KBM-7 (cell line): ENCODE measurements at regions not wholly inside any gene's neighbourhood (a gene's known extent, or its start where the extent isn't known, plus 50 kb on each side); places are given as distances from the start of the nearest gene placed in this dataset.

Experiments
- DNase-seq: peaks from one replicate; pipeline ENCODE4 v3.0.0-alpha.2; 2015
- in situ Hi-C: fragments of 300-500 bp; cut with MboI; formaldehyde crosslinking; loops from 2 replicates; pipeline ENCODE4 v1.14.3; 2020; ENCODE audit warnings: low sequenced_read_pairs, low pct_unique_long_range_greater_than_20kb, mixed read lengths

DNA sequence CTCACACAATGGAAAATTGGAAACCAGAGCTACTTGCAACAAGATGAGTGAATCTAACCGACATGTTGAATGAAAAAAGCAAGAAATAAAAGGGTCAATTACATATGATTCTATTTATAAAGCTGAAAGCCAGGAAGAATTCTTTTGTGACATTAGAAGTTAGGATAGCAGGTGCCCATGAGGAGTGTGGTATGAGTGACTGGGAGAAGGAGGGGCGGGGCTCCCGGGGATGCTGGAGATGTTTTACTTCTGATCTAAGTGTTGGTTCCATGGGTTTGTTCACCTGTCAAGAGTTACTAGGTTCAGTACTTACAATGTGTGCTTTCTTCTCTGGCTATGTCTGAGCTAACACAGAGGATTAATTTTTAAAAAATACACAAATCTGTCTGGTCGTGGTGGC is 60.8 kb downstream of the NSMCE3 start:
- DNase-seq: no peak
- in situ Hi-C loops: no loop called here

DNA sequence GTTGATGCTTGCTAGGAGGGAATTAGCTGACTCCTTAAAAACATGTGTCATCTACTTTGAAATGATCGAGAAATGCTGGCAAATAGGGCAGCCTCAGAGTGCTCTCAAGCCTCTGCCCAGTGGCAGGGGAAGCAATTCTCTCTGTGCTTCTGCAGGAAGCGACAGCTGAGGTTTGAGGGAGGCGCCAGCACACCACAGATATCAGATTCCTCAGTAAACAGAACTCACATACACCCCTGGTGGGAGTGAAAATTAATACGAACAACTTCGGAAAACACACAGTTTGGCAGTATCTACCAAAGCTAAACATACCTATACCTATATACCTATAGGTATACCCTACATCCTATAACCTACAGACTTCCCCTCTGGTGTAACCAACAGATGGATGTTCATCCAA is 61.3 kb downstream of the NSMCE3 start:
- peak; percentile 26 for DNase-seq
- in situ Hi-C loops: no loop called here

DNA sequence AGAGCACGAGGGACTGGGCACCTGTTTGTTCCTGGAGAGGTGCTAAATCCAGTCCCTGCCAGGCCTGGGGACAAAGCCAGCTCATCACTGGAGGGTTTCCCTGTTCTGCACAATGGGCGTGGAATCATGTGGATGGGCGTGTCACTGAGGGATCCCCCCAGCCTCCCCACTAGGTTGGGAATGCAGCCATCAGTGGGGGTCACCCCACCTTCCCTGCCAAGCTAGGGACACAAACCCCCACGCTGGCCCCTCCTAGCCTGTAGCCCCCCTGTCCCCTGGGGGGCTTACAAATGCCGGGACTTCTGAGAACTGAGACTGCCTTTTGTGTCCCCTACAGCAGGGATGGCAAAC is 61.9 kb downstream of the NSMCE3 start:
- in situ Hi-C loops: no loop called here
- no peak for DNase-seq

DNA sequence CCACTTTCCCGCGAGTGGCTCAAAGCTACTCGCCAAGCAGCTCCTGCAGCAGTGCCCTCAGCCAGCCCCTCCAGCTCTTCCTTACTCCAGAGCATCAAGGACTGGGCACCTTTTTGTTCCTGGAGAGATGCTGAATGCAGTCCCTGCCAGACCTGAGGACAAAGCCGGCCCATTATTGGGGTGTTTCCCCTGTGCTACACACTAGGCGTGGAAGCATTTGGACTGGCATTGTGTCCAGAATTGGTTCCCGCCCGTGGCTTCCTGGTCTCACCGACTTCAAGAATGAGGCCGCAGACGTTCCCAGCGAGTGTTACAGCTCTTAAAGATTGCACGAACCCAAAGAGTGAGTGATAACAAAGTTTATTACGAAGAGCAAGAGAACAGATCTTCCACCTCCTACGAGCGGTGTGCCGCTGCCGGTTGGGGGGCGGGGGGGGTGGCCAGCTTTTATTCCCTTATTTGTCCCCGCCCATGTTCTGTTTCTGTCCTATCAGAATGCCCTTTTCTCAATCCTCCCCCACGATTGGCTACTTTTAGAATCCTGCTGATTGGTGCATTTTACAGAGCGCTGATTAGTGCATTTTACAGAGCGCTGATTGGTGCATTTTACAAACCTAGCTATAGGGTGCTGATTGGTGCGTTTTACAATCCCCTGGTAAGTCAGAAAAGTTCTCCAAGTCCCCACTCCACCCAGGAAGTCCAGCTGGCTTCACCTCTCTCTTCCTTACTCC is 62.4 kb downstream of the NSMCE3 start:
- no peak for DNase-seq
- in situ Hi-C loops: no loop called here

DNA sequence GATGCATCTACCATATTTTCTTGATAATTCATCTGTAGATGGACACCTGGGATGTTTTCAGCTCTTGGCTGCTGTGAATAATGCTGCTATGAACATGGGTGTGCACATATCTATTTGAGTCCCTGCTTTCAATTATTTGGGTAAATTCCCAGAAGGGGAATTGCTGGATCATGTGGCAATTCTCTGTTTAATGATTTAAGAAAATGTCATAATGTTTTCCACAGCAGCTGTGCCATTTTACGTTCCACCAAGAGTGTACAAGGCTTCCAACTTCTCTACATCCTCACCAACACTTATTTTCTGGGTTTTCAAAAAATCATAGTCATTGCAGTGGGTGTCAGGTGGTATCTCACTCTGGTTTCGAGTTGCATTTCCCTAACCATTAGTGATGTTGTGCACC is 64.4 kb downstream of the NSMCE3 start:
- in situ Hi-C loops: no loop called here
- no peak for DNase-seq

DNA sequence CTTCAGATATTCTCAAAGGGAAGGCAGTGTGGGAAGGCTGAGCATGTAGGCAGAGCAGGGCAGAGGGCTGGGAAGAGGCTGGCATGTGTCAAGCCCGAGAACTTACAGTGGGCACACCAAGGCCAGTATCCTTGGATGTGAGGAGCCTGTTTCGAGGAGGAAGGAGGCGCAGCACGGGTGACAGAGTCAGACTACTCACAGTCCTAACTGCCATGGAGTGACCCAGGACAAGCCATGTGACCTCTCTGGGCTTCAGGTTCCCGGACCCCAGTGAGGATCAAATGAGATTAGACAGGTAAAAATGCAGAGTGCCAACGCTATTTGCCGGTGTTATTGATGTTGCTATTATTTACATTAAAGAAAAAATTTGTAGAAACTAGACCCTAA is 65.3 kb downstream of the NSMCE3 start:
- no peak for DNase-seq
- in situ Hi-C loops: no loop called here

DNA sequence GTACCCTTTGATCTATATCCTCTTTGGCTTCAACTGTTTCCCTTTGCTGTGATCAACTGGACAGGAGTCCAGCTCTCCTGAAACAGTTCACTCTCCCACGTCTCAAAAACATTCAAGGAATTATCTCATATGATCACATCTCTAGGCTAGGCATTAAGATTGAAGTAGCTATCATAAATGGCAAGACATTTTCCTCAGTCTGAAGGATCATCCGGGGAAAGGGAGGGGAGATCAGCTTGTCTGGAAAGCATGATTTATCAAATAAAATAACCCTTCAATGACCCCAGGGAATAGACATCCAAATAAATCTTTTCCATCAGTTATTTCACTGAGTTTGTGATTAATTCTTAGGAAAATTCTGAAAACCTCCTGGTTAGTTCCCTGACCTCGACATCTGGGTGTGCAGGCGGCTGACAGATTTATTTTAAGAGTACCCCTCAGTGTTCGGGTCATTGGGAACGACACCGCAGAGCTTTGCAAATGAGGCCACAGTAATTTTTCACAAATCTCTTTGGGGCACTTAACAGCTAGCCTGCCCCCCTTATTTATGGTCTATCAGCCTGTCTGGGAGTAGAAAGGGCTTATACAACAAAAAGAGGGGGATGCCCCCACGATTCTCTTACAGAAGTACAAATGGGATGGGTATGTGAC is 65.8 kb downstream of the NSMCE3 start:
- in situ Hi-C loops: no loop called here
- no peak for DNase-seq

DNA sequence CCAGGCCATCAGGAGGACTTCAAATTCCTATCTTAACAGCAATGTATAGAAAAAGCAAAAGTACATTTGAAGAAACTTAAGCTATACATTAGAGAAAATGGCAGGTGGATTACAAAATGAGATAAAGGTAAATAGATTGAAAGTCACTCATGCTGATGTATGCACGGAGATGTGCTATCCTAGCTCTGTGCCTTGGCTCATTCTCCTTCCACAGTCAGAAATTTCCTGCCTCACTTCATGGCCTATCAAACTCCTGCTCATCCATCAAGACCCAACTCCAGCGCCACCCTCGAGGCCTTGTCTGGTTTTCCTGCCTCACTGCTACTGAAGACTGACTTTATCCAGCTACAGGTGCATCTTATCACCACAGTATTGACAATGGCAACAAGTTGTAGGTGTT is 72.9 kb downstream of the NSMCE3 start:
- no peak for DNase-seq
- in situ Hi-C loops: no loop called here

DNA sequence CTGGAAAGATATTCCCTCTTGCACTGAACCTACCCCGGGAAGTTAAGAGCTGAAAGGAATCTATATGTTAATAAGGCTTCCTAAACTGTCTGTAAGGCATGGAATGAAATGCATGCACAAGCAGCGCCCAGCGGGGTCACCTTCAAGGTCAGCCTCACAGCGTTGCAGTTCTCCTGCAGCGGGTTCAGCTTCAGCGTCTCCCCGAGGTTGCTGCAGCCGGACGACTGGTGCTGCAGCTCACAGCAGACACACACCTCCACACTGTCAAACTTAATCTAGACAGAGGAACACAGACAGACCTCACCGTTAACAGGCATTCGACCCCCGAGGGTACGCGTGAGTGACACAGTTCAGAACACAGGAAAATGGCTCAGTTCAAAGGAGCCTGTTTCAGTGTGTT is 73.3 kb downstream of the NSMCE3 start:
- DNase-seq: no peak
- in situ Hi-C loops: no loop called here

DNA sequence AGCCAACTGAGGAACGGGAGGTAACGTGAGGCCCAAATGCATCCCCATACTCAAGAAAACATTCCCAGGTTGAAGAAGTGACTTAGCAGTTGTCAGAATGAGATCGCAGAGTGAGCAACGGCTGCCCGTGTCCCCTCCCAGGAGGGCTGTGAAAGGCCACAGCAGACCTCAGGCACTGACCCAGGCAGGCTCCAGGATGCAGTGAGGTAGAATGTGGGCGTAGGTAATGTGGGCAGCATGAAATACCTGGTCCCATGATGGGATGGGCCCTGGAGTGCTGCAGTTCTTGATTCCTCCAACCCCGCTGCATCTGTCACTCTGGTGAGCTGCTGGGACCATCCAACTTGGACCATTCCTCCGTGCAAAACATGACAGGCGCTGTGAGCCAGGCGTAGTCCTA is 74.8 kb downstream of the NSMCE3 start:
- no peak for DNase-seq
- in situ Hi-C loops: no loop called here

DNA sequence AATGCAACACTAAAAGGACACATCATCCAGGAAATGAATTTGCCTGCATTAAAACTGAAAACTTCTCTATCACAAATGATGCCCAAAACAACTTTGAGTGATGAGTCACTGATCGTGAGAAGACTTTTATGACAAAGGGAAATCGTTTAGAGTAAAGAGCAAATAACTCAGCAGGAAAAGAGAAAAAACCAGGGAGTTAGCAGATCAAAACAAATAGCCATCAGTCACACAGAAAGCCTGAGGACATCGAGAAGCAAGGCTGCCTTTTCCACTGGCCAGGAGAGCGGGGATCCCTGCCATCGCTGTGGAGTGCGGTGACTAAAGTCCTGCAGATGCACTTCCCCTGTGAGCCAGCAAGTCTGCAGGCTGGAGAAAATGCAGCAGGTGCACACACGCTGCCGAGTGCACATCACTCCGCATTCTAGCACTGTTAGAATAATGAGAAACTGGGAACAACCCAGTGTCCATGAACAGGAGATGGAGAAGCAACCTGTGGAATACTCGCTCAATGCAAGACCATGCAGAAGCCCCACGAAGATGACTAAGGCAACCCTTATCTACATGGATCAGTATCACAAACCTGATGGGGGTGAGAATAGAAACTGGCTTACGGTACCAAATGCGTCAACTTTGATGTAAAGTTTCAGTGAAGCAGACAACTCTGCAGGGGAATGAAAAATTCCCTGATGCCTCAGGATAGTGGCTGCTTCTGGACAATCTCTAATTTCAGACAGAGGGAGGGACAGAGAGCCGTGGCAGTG is 86.4 kb downstream of the NSMCE3 start:
- in situ Hi-C loops: no loop called here
- DNase-seq: no peak

DNA sequence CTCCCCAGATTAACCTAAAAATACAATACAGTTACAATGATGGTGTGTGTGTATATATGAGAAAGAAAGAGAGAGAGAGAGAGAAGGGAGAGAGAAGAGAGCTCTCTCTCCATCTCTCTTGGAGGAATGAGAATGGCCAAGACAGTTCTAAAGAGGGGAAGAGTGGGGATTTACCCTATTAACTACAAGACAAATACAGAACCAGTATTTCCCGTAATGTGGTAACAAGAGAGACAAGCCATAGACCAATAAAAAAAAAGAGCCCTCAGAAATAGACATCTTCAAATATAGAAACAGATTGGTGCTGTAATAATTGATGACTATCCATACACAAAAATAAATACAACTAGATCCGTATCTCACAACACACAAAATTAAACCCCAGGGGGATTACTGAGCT is 87.0 kb downstream of the NSMCE3 start:
- in situ Hi-C loops: no loop called here

DNA sequence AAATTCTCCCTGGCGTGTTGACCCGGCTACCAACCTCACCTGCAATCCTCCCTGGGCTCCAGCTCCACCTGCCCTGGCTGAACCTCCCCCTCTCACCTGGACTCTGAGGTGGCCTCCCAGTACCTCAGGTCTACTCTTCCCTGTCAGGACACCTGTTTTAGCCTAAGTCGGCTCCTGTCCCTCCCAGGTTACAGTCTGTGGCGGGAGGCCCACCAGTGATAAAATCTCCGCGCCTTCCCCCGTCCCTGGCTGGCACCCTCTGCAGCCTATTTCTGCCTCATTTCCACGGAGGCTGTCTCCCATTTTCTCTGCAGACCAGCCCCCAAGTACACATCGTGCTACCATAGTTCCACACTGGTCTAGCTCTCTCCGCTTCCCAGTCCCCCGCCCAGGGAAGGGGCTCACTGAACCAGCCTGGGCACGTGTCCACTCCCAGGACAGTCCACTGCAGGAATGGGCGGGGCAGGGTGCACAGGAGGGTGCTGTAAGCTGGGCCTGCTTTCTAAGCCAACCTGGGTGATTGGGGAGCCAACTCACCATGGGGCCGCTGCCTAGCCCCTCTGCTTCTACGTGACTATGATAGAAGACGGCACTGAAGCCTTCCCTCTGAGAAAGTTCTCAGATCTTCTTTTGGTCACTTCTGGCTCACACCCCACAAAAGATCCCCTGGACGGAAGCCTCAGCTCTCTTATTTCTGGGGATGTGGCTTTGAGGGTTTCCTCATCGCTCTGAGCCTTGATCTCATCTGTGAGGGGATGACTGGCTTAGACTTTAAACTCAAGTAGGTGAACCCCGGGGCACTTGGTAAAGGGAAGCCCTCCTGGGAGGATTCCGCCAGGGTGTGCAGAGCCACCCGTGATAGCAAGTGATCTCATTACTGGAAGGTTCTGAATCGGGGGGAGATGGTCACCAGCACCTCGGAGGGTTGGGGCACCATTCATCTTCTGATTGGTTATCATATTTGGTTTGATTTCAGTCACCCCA is 96.6 kb downstream of the NSMCE3 start:
- in situ Hi-C loops: no loop called here
- no peak for DNase-seq

More for the DNA sequence above, 87.0 kb downstream of the NSMCE3 start:
- DNase-seq: no peak

DNA sequence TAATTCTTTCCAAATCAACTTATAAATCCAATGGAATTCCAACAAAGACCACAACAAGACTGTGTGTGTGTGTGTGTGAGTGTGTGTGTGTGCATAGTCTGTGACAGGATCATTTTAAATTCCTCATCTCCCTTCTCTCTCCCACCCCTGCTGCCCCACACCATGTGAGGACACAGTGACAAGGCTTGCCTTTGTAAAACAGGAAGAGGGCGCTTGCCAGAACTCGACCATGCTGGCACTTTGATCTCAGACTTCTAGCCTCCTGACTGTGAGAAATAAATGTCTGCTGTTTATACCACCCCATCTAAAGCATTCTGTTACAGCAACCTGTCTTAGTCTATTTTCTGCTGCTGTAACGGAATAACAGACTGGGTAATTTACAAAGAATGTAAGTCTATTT is 99.1 kb downstream of the NSMCE3 start:
- DNase-seq: no peak
- in situ Hi-C loops: no loop called here
